ENCODE measurements at regions not wholly inside any gene's neighbourhood (a gene's known extent, or its start where the extent isn't known, plus 50 kb on each side); places are given as distances from the start of the nearest gene placed in this dataset.

DNA sequence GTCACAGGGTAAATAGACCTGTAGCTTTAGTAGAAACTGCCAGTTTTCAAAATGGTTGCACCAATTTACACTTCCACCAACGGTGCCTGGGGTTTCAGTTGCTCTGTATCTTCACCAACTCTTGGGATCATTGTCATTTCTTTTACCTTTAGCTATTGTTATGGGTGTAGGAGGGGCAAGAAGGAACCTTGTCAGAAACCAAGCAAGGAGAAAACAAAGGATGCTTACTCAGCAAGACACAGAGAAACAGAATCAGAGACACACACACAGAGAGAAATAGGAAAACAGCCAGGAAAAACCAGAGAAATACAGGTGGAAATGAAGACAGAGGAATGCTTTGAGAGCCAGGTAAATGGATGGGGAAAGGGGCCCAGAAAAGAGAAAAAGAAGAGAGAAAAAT lies 367.6 kb downstream of the MIAT start:
- H3K27ac ChIP-seq = no peak overlapping the region
- CTCF ChIA-PET = no interaction called here
- POLR2A ChIA-PET (ENCODE audit: low non-redundant PET) = no interaction called here
- no peak for DNase-seq (ENCODE audit: low spot score)
- TF ChIP-seq CTCF (conservative IDR thresholded peaks at IDR 0.05; ENCODE audit: low read depth) = no peak

DNA sequence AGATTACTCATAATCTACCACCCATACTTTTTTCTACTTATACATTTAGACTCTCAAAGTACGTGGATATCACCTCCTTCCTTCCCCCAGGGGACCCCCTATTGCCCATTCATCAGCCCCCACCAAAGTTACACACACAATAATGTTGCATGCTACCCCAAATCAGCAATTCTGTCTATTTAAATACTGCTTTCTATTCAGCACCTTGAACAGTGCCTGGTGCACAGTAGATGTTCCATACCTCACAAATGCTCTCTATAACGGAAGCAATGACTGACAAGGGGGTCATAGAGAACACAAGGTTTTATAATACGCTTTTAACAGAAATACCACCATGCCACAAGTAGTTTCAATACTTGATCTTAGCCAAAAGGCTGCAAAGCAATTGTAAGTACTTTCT lies 370.7 kb downstream of the MIAT start:
- ChIA-PET POLR2A (ENCODE audit: low non-redundant PET) (no interaction called here), CTCF (no interaction called here)
- no peak for TF ChIP-seq CTCF (conservative IDR thresholded peaks at IDR 0.05; ENCODE audit: low read depth)
- DNase-seq (ENCODE audit: low spot score) = no peak
- H3K27ac ChIP-seq = no peak overlapping the region

GRCh38 chr22:27029584-27030130 lies 372.3 kb downstream of the MIAT start:
- DNase-seq (ENCODE audit: low spot score) = no peak
- no peak overlapping the region for H3K27ac ChIP-seq
- no peak for TF ChIP-seq CTCF (conservative IDR thresholded peaks at IDR 0.05; ENCODE audit: low read depth)
- ChIA-PET POLR2A (ENCODE audit: low non-redundant PET) (no interaction called here), CTCF (no interaction called here)

GRCh38 chr22:27032091-27032761 lies 374.8 kb downstream of the MIAT start:
- TF ChIP-seq CTCF (conservative IDR thresholded peaks at IDR 0.05; ENCODE audit: low read depth) = no peak
- CTCF ChIA-PET = no interaction called here
- no peak overlapping the region for H3K27ac ChIP-seq
- no peak for DNase-seq (ENCODE audit: low spot score)
- POLR2A ChIA-PET (ENCODE audit: low non-redundant PET) = interaction anchor here (0.6 kb wide), 1 partner anchor 203 kb away, joined by 3 read pairs; no protein-coding TSS in a partner anchor

- DNase-seq (ENCODE audit: low spot score) = no peak
- TF ChIP-seq CTCF (conservative IDR thresholded peaks at IDR 0.05; ENCODE audit: low read depth) = no peak
- CTCF ChIA-PET = no interaction called here
- no peak overlapping the region for H3K27ac ChIP-seq
- POLR2A ChIA-PET (ENCODE audit: low non-redundant PET) = no interaction called here
These were observed 384.4 kb downstream of the MIAT start for GRCh38 chr22:27041745-27042310.

GRCh38 chr22:27043262-27043661 lies 385.9 kb downstream of the MIAT start:
- ChIA-PET POLR2A (ENCODE audit: low non-redundant PET) (no interaction called here), CTCF (no interaction called here)
- H3K27ac ChIP-seq = no peak overlapping the region
- no peak for TF ChIP-seq CTCF (conservative IDR thresholded peaks at IDR 0.05; ENCODE audit: low read depth)
- DNase-seq (ENCODE audit: low spot score) = no peak
